Ramos (cell line): ENCODE measurements at regions not wholly inside any gene's neighbourhood (a gene's known extent, or its start where the extent isn't known, plus 50 kb on each side); places are given as distances from the start of the nearest gene placed in this dataset.

Source experiments
- in situ Hi-C: fragments of 300-500 bp; cut with MboI; formaldehyde crosslinking; loops from one replicate; pipeline ENCODE4 v1.14.3; 2022; ENCODE audit warnings: low sequenced_read_pairs; ENCODE audit not compliant: unreplicated experiment

GRCh38 chr13:76754414-76754813 lies 131.8 kb downstream of the KCTD12 start:
- in situ Hi-C loops, result no loop called here

GRCh38 chr13:76751278-76751677 lies 134.9 kb downstream of the KCTD12 start:
- in situ Hi-C loops, result no loop called here

- in situ Hi-C loops, result no loop called here
Measured at GRCh38 chr13:76750126-76750525, 136.1 kb downstream of the KCTD12 start.

GRCh38 chr13:76745261-76746200 lies 140.7 kb downstream of the KCTD12 start:
- in situ Hi-C loops, result no loop called here

- in situ Hi-C loops, result no loop called here
Measured at GRCh38 chr13:76741624-76742023, 144.6 kb downstream of the KCTD12 start.

GRCh38 chr13:76741046-76741445 lies 145.2 kb downstream of the KCTD12 start:
- in situ Hi-C loops, result no loop called here

- in situ Hi-C loops, result no loop called here
Measured at GRCh38 chr13:76738616-76739015, 147.6 kb downstream of the KCTD12 start.

GRCh38 chr13:76737526-76737925 lies 148.7 kb downstream of the KCTD12 start:
- in situ Hi-C loops, result no loop called here

- in situ Hi-C loops, result no loop called here
Measured at GRCh38 chr13:76735641-76736040, 150.6 kb downstream of the KCTD12 start.

- in situ Hi-C loops, result no loop called here
Measured at GRCh38 chr13:76733671-76734070, 152.5 kb downstream of the KCTD12 start.

GRCh38 chr13:76732367-76732766 lies 153.8 kb downstream of the KCTD12 start:
- in situ Hi-C loops, result no loop called here

- in situ Hi-C loops, result no loop called here
Measured at GRCh38 chr13:76730220-76730619, 156.0 kb downstream of the KCTD12 start.

GRCh38 chr13:76729691-76730090 lies 156.5 kb downstream of the KCTD12 start:
- in situ Hi-C loops, result no loop called here

- in situ Hi-C loops, result no loop called here
Measured at GRCh38 chr13:76725896-76726295, 160.3 kb downstream of the KCTD12 start.

GRCh38 chr13:76725211-76725610 lies 161.0 kb downstream of the KCTD12 start:
- in situ Hi-C loops, result no loop called here

- in situ Hi-C loops, result no loop called here
Measured at GRCh38 chr13:76724421-76724820, 161.8 kb downstream of the KCTD12 start.

GRCh38 chr13:76723551-76724232 lies 162.5 kb downstream of the KCTD12 start:
- in situ Hi-C loops, result no loop called here

GRCh38 chr13:76722782-76723181 lies 163.4 kb downstream of the KCTD12 start:
- in situ Hi-C loops, result no loop called here

- in situ Hi-C loops, result no loop called here
Measured at GRCh38 chr13:76720821-76721220, 165.4 kb downstream of the KCTD12 start.

- in situ Hi-C loops, result no loop called here
Measured at GRCh38 chr13:76720416-76720815, 165.8 kb downstream of the KCTD12 start.

GRCh38 chr13:76719955-76720354 lies 166.2 kb downstream of the KCTD12 start:
- in situ Hi-C loops, result no loop called here
